Mucosa of descending colon (tissue), 3 donors: ENCODE measurements at regions not wholly inside any gene's neighbourhood (a gene's known extent, or its start where the extent isn't known, plus 50 kb on each side); places are given as distances from the start of the nearest gene placed in this dataset.

Experiments
- ATAC-seq: fragments of 200-7000 bp; cut with Tn5 transposase; one replicate; pipeline ENCODE4 v1.9.1; 2020; ENCODE audit warnings: mild to moderate bottlenecking, moderate library complexity
- DNase-seq, 3 donors: peaks; one replicate each; pipeline ENCODE4 v3.0.0-alpha.2; 2020
- H3K36me3 ChIP-seq: fragments of 200-600 bp; one replicate; pipeline ENCODE4 v1.8.0; 2021; ENCODE audit warnings: low read depth, mild to moderate bottlenecking
- H3K4me1 ChIP-seq: fragments of 200-600 bp; one replicate; pipeline ENCODE4 v1.8.0; 2021; ENCODE audit warnings: low read depth, mild to moderate bottlenecking
- H3K4me3 ChIP-seq: fragments of 200-600 bp; one replicate; pipeline ENCODE4 v1.8.0; 2021; ENCODE audit warnings: mild to moderate bottlenecking
- H3K9me3 ChIP-seq: fragments of 200-600 bp; one replicate; pipeline ENCODE4 v1.8.0; 2021; ENCODE audit warnings: mild to moderate bottlenecking
- CTCF ChIP-seq: fragments of 200-600 bp; IDR thresholded peaks from one replicate; pipeline ENCODE4 v1.8.0; 2022; ENCODE audit warnings: antibody characterized with exemption, mild to moderate bottlenecking
- intact Hi-C, 2 donors: fragments of 100-400 bp; cut with DNase I in 1 of 2; cut with micrococcal nuclease in 1 of 2; formaldehyde crosslinking; loops; one replicate each; pipeline versions ENCODE4 v1.11.0 to v1.11.1; 2022; cut with DNase I, micrococcal nuclease
- donor health status: DM: no; HTN: no; CAD: no; lungs with moderate emphysema.
- donor health status: DM: no; HTN: no; CAD: no.
- donor health status: DM: no; HTN: yes; CAD: no.

- H3K36me3 ChIP-seq: no peaks in the 10 kb centered on the region
- no peaks in the 10 kb centered on the region for H3K4me1 ChIP-seq
- ATAC-seq (peak; percentile 63), DNase-seq (peak in 2 of 3 donors; percentile 31 to 88)
- no peaks in the 10 kb centered on the region for H3K9me3 ChIP-seq
- H3K4me3 ChIP-seq: no peak overlapping the region
- intact Hi-C loops: no loop called here
- peak; percentile 77 for TF ChIP-seq CTCF
Measured at GRCh38 chr6:79813854-79814709, 133.3 kb downstream of the ELOVL4 start.

GRCh38 chr6:79813143-79813850, 134.1 kb downstream of the ELOVL4 start:
- intact Hi-C loops: no loop called here
- no peaks in the 10 kb centered on the region for H3K9me3 ChIP-seq
- ATAC-seq (no peak), DNase-seq (no peak)
- H3K36me3 ChIP-seq: no peaks in the 10 kb centered on the region
- H3K4me3 ChIP-seq: no peak overlapping the region
- H3K4me1 ChIP-seq: no peaks in the 10 kb centered on the region
- no peak for TF ChIP-seq CTCF

- H3K36me3 ChIP-seq: no peaks in the 10 kb centered on the region
- H3K9me3 ChIP-seq: no peaks in the 10 kb centered on the region
- DNase-seq: no peak
- no peak overlapping the region for H3K4me3 ChIP-seq
- no peak for TF ChIP-seq CTCF
- no peak for ATAC-seq
- no peaks in the 10 kb centered on the region for H3K4me1 ChIP-seq
- intact Hi-C loops: no loop called here
Measured at GRCh38 chr6:79812195-79812594, 135.2 kb downstream of the ELOVL4 start.

GRCh38 chr6:79810871-79811270, 136.5 kb downstream of the ELOVL4 start:
- H3K4me3 ChIP-seq: no peak overlapping the region
- DNase-seq: no peak
- H3K9me3 ChIP-seq: no peaks in the 10 kb centered on the region
- TF ChIP-seq CTCF: no peak
- no peaks in the 10 kb centered on the region for H3K4me1 ChIP-seq
- no peaks in the 10 kb centered on the region for H3K36me3 ChIP-seq
- intact Hi-C loops: no loop called here
- ATAC-seq: no peak

GRCh38 chr6:79810185-79810705, 137.1 kb downstream of the ELOVL4 start:
- H3K4me1 ChIP-seq: no peaks in the 10 kb centered on the region
- no peak for TF ChIP-seq CTCF
- intact Hi-C loops: no loop called here
- H3K36me3 ChIP-seq: no peaks in the 10 kb centered on the region
- ATAC-seq: no peak
- no peaks in the 10 kb centered on the region for H3K9me3 ChIP-seq
- DNase-seq: no peak
- no peak overlapping the region for H3K4me3 ChIP-seq
